SK-N-SH treated with all-trans-retinoic acid at 6 μM for 48 hours (cell line): ENCODE measurements at regions not wholly inside any gene's neighbourhood (a gene's known extent, or its start where the extent isn't known, plus 50 kb on each side); places are given as distances from the start of the nearest gene placed in this dataset.

Experiments
- BACH2 ChIP-seq: fragments of 250-450 bp; sonication (Bioruptor Pico); IDR thresholded peaks from 2 replicates; pipeline ENCODE4 v1.9.0; 2021; ENCODE audit warnings: mild to moderate bottlenecking, borderline replicate concordance
- ESRRG ChIP-seq: fragments of 250-450 bp; sonication (Bioruptor Pico); IDR thresholded peaks from 2 replicates; pipeline ENCODE4 v1.6.1; 2021; ENCODE audit warnings: mild to moderate bottlenecking
- GLIS3 ChIP-seq: fragments of 250-450 bp; sonication (Bioruptor Pico); IDR thresholded peaks from 2 replicates; pipeline ENCODE4 v1.5.0; 2020; ENCODE audit warnings: mild to moderate bottlenecking, moderate library complexity
- ISL1 ChIP-seq: fragments of 250-450 bp; sonication (Bioruptor Pico); IDR thresholded peaks from 2 replicates; pipeline ENCODE4 v2.1.2; 2022; ENCODE audit warnings: mild to moderate bottlenecking, moderate library complexity
- OSR1 ChIP-seq: fragments of 250-450 bp; sonication (Bioruptor Pico); IDR thresholded peaks from 2 replicates; pipeline ENCODE4 v1.8.0; 2022; ENCODE audit warnings: moderate library complexity, mild to moderate bottlenecking, inconsistent platforms
- POU6F1 ChIP-seq: fragments of 250-450 bp; sonication (Bioruptor Pico); IDR thresholded peaks from 2 replicates; pipeline ENCODE4 v1.8.0; 2021; ENCODE audit warnings: low read depth, mild to moderate bottlenecking, moderate library complexity, borderline replicate concordance
- RARB ChIP-seq: fragments of 250-450 bp; sonication (Bioruptor Pico); IDR thresholded peaks from 2 replicates; pipeline ENCODE4 v1.8.0; 2021; ENCODE audit warnings: mild to moderate bottlenecking, moderate library complexity
- ZFP30 ChIP-seq: fragments of 450-650 bp; formaldehyde crosslinking; IDR thresholded peaks from 2 replicates; pipeline ENCODE4 v1.5.0; 2022; ENCODE audit warnings: mild to moderate bottlenecking, moderate library complexity
- TF ChIP-seq, protein P1 (sequence below): fragments of 250-450 bp; sonication (Bioruptor Pico); IDR thresholded peaks from 2 replicates; pipeline ENCODE4 v1.5.1; 2021; ENCODE audit warnings: mild to moderate bottlenecking, moderate library complexity
- TF ChIP-seq, protein P2 (sequence below): fragments of 250-450 bp; sonication (Bioruptor Pico); IDR thresholded peaks from 2 replicates; pipeline ENCODE4 v1.8.0; 2020; ENCODE audit warnings: mild to moderate bottlenecking, moderate library complexity, borderline replicate concordance
- TF ChIP-seq, protein P3 (sequence below): fragments of 250-450 bp; sonication (Bioruptor Pico); IDR thresholded peaks from 2 replicates; pipeline ENCODE4 v1.5.0; 2020; ENCODE audit warnings: mild to moderate bottlenecking, moderate library complexity

- TF ChIP-seq, protein P1, sequence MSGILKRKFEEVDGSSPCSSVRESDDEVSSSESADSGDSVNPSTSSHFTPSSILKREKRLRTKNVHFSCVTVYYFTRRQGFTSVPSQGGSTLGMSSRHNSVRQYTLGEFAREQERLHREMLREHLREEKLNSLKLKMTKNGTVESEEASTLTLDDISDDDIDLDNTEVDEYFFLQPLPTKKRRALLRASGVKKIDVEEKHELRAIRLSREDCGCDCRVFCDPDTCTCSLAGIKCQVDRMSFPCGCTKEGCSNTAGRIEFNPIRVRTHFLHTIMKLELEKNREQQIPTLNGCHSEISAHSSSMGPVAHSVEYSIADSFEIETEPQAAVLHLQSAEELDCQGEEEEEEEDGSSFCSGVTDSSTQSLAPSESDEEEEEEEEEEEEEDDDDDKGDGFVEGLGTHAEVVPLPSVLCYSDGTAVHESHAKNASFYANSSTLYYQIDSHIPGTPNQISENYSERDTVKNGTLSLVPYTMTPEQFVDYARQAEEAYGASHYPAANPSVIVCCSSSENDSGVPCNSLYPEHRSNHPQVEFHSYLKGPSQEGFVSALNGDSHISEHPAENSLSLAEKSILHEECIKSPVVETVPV (CRISPR knock-in tag), result no peak
- TF ChIP-seq, protein P2, sequence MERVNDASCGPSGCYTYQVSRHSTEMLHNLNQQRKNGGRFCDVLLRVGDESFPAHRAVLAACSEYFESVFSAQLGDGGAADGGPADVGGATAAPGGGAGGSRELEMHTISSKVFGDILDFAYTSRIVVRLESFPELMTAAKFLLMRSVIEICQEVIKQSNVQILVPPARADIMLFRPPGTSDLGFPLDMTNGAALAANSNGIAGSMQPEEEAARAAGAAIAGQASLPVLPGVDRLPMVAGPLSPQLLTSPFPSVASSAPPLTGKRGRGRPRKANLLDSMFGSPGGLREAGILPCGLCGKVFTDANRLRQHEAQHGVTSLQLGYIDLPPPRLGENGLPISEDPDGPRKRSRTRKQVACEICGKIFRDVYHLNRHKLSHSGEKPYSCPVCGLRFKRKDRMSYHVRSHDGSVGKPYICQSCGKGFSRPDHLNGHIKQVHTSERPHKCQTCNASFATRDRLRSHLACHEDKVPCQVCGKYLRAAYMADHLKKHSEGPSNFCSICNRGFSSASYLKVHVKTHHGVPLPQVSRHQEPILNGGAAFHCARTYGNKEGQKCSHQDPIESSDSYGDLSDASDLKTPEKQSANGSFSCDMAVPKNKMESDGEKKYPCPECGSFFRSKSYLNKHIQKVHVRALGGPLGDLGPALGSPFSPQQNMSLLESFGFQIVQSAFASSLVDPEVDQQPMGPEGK (CRISPR knock-in tag), result no peak
- TF ChIP-seq GLIS3 (no peak), RARB (CRISPR knock-in tag) (no peak), ZFP30 (no peak), ESRRG (CRISPR knock-in tag) (no peak), OSR1 (no peak), BACH2 (CRISPR knock-in tag) (no peak), ISL1 (CRISPR knock-in tag) (no peak), POU6F1 (no peak)
- TF ChIP-seq, protein P3, sequence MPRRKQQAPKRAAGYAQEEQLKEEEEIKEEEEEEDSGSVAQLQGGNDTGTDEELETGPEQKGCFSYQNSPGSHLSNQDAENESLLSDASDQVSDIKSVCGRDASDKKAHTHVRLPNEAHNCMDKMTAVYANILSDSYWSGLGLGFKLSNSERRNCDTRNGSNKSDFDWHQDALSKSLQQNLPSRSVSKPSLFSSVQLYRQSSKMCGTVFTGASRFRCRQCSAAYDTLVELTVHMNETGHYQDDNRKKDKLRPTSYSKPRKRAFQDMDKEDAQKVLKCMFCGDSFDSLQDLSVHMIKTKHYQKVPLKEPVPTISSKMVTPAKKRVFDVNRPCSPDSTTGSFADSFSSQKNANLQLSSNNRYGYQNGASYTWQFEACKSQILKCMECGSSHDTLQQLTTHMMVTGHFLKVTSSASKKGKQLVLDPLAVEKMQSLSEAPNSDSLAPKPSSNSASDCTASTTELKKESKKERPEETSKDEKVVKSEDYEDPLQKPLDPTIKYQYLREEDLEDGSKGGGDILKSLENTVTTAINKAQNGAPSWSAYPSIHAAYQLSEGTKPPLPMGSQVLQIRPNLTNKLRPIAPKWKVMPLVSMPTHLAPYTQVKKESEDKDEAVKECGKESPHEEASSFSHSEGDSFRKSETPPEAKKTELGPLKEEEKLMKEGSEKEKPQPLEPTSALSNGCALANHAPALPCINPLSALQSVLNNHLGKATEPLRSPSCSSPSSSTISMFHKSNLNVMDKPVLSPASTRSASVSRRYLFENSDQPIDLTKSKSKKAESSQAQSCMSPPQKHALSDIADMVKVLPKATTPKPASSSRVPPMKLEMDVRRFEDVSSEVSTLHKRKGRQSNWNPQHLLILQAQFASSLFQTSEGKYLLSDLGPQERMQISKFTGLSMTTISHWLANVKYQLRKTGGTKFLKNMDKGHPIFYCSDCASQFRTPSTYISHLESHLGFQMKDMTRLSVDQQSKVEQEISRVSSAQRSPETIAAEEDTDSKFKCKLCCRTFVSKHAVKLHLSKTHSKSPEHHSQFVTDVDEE, result no peak
Observed at GRCh38 chr10:28060031-28060607, 61.2 kb upstream of the ODAD2 start.
